ENCODE measurements at regions not wholly inside any gene's neighbourhood (a gene's known extent, or its start where the extent isn't known, plus 50 kb on each side); places are given as distances from the start of the nearest gene placed in this dataset.

- no peak for TF ChIP-seq CTCF (IDR thresholded peaks at IDR 0.05; ENCODE audit: low read depth, low read length)
- TF ChIP-seq MAX (IDR thresholded peaks at IDR 0.05; ENCODE audit: low read depth, low read length): no peak
- no peak for TF ChIP-seq POLR2A (IDR thresholded peaks at IDR 0.05; ENCODE audit: extremely low read depth, insufficient read length)
Observed at GRCh38 chr3:72579581-72580245, 268.5 kb downstream of the SHQ1 start.
